ENCODE measurements at regions not wholly inside any gene's neighbourhood (a gene's known extent, or its start where the extent isn't known, plus 50 kb on each side); places are given as distances from the start of the nearest gene placed in this dataset.

DNA sequence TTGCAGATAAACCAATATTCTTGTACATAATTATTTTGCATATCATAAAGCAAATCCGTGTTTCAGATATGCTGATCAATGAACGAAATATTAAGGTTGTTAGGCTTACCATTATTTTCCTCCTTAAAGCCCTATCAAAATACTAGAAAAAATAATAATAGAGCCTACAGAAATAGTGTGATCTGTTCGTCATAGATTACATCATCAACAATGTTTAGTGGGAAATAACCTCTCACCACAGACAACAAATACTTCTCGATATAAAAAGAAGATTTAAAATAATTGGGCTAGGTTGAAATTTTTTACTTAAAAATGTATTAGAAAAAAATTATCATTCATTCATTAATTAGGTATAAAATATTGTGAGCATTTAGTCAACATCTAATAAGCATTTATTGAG, 71.0 kb upstream of the ADCY2 start (continued):
- TF ChIP-seq RARB (CRISPR knock-in tag; IDR thresholded peaks at IDR 0.05), result no peak

DNA sequence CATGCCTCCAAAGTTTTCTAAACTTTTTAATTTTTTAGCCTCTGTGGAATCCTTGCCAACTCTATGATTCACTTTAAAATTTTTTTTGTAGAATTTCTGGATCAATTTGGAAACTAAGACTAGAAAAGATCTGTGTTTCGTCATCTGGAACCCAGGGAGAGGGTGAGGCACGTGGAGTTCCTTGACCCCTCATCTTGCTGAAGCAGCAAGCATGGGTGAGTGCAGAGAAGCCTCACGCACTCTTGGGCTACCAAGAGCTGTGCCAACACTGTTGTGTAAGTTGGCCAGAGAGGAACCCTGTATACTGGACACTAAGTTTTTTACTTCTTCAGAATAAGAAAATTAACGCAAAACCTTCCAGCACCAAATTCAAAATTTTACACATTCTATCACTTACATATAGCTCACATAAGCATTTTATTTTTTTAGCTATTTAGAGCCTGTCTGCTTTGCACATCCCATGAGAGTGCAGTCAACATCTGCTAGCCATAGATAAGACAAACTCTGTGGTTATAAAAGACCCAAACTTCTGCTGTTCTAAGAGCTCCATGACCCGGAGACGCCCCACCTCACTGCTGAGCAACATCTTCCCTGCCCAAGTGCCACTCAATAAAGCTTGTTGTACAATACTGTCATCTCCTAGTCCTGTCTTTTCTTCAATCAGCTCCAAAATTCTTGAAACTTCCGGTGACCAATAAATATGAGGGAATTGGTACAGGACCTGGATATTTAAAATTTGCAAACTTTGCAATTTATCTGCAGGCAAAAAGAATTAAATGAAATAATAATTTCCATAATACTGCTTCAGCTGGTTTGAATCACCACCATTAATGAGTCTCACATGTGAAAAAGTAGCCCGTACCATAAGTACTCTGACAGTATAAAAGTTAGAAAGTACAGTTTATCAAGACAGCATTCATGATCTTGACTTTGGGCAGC, 69.7 kb upstream of the ADCY2 start:
- ChIA-PET CTCF (no interaction called here), POLR2A (no interaction called here)
- TF ChIP-seq MAFK (IDR thresholded peaks at IDR 0.05; ENCODE audit: partially characterized antibody), result peak; percentile 69
- no peak for TF ChIP-seq NR3C1 (IDR thresholded peaks at IDR 0.05)
- Histone ChIP-seq H3K27ac (no peak overlapping the region), H3K4me2 (no peak overlapping the region), H3K9me3 (no peaks in the 10 kb centered on the region), H3K4me1 (no peaks in the 10 kb centered on the region), H3K4me3 (no peak overlapping the region)
- ATAC-seq (no peak), DNase-seq (ENCODE audit: low read depth in 1 of 2, low spot score in 1 of 2) (no peak), FAIRE-seq (no peak)
- 9% methylated on average over 8 of the region's 8 CpGs for WGBS (ENCODE audit: missing lambda C conversion rate)

DNA sequence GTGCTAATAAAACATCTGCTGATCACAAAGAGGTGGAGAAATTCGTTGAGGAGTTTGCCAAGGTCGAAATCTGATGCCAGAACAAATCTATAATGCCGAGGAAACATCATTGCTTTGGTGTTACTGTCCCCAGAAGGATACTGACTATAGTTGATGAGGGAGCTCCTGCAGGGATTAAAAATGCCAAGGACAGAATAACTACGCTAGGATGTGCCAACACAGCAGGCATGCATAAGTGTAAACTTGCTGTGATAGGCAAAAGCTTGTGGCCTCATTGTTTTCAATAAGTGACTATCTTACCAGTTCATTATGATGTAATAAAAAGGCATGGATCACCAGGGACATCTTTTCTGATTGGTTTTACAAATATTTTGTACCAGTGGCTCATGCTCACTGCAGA, 66.8 kb upstream of the ADCY2 start:
- ChIA-PET POLR2A (no interaction called here), CTCF (no interaction called here)
- no peak for ATAC-seq
- FAIRE-seq, result no peak
- Histone ChIP-seq H3K4me3 (no peak overlapping the region), H3K9me3 (no peaks in the 10 kb centered on the region), H3K4me1 (no peaks in the 10 kb centered on the region), H3K4me2 (no peak overlapping the region), H3K27ac (no peak overlapping the region)
- 3% methylated on average over 4 of the region's 4 CpGs for WGBS (ENCODE audit: missing lambda C conversion rate)
- no peak for TF ChIP-seq TP53 (CRISPR knock-in tag; IDR thresholded peaks at IDR 0.05)
- no peak for TF ChIP-seq POLR2A (IDR thresholded peaks at IDR 0.05; ENCODE audit: low read length)
- TF ChIP-seq POLR2AphosphoS2 (conservative IDR thresholded peaks at IDR 0.05; ENCODE audit: low read length), result no peak
- no peak for TF ChIP-seq CBX8 (IDR thresholded peaks at IDR 0.05)
- TF ChIP-seq HOXB13 (CRISPR knock-in tag; IDR thresholded peaks at IDR 0.05; ENCODE audit: low read depth), result no peak
- TF ChIP-seq MAFK (IDR thresholded peaks at IDR 0.05; ENCODE audit: partially characterized antibody), result no peak
- TF ChIP-seq EHF (CRISPR knock-in tag; IDR thresholded peaks at IDR 0.05), result no peak
- no peak for TF ChIP-seq NFE2L2 (conservative IDR thresholded peaks at IDR 0.05; ENCODE audit: low read length)
- TF ChIP-seq ESRRA (IDR thresholded peaks at IDR 0.05; ENCODE audit: borderline replicate concordance, low read length), result no peak
- TF ChIP-seq HDAC2 (IDR thresholded peaks at IDR 0.05), result no peak
- TF ChIP-seq MAZ (IDR thresholded peaks at IDR 0.05; ENCODE audit: borderline replicate concordance, low read depth, low read length), result no peak
- no peak for TF ChIP-seq RNF2 (IDR thresholded peaks at IDR 0.05; ENCODE audit: borderline replicate concordance, low read depth)
- no peak for TF ChIP-seq BHLHE40 (IDR thresholded peaks at IDR 0.05; ENCODE audit: low read depth, low read length)
- no peak for TF ChIP-seq NR3C1 (IDR thresholded peaks at IDR 0.05)
- no peak for TF ChIP-seq EHMT2 (IDR thresholded peaks at IDR 0.05; ENCODE audit: low read depth)
- TF ChIP-seq CHD2 (IDR thresholded peaks at IDR 0.05; ENCODE audit: low read length, partially characterized antibody), result no peak
- TF ChIP-seq FOXS1 (CRISPR knock-in tag; IDR thresholded peaks at IDR 0.05), result no peak
- no peak for DNase-seq (ENCODE audit: low read depth in 1 of 2, low spot score in 1 of 2)

DNA sequence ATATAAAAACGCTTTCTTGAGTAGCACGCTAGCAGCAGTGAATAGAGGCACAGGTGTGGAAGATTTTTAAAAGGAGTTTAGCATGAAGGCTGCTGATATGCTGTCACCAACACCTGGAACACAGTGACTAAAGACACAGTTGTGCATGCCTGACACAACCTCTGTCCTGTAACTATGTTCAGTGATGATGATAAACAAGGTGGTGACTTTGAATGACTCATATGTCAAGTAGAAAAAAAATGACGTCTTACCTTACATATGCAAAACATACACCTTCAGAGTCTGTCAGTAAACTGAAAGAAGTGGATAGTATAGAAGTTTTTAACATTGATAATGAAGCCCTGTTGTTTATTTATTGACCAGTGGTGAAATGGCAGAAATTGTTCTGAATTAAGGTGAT, 66.2 kb upstream of the ADCY2 start:
- no peak for FAIRE-seq
- TF ChIP-seq HOXB13 (CRISPR knock-in tag; IDR thresholded peaks at IDR 0.05; ENCODE audit: low read depth), result no peak
- no peak for TF ChIP-seq ESRRA (IDR thresholded peaks at IDR 0.05; ENCODE audit: borderline replicate concordance, low read length)
- no peak for TF ChIP-seq GATA3 (IDR thresholded peaks at IDR 0.05; ENCODE audit: borderline replicate concordance)
- no peak for TF ChIP-seq EP300 (IDR thresholded peaks at IDR 0.05)
- no peak for TF ChIP-seq POLR2AphosphoS2 (conservative IDR thresholded peaks at IDR 0.05; ENCODE audit: low read length)
- TF ChIP-seq RNF2 (IDR thresholded peaks at IDR 0.05; ENCODE audit: borderline replicate concordance, low read depth), result no peak
- TF ChIP-seq ZNF302 (CRISPR knock-in tag; IDR thresholded peaks at IDR 0.05), result no peak
- TF ChIP-seq POLR2A (IDR thresholded peaks at IDR 0.05; ENCODE audit: low read length), result no peak
- no peak for TF ChIP-seq EHMT2 (IDR thresholded peaks at IDR 0.05; ENCODE audit: low read depth)
- TF ChIP-seq HDAC2 (IDR thresholded peaks at IDR 0.05), result no peak
- no peak for TF ChIP-seq ZSCAN20 (CRISPR knock-in tag; IDR thresholded peaks at IDR 0.05)
- TF ChIP-seq RCOR1 (IDR thresholded peaks at IDR 0.05; ENCODE audit: low read depth, low read length), result no peak
- TF ChIP-seq, protein P1, sequence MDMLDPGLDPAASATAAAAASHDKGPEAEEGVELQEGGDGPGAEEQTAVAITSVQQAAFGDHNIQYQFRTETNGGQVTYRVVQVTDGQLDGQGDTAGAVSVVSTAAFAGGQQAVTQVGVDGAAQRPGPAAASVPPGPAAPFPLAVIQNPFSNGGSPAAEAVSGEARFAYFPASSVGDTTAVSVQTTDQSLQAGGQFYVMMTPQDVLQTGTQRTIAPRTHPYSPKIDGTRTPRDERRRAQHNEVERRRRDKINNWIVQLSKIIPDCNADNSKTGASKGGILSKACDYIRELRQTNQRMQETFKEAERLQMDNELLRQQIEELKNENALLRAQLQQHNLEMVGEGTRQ (IDR thresholded peaks at IDR 0.05), result no peak
- no peak for TF ChIP-seq NR3C1 (IDR thresholded peaks at IDR 0.05)
- TF ChIP-seq, protein P2, sequence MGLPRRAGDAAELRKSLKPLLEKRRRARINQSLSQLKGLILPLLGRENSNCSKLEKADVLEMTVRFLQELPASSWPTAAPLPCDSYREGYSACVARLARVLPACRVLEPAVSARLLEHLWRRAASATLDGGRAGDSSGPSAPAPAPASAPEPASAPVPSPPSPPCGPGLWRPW (IDR thresholded peaks at IDR 0.05), result no peak
- TF ChIP-seq, protein P3, sequence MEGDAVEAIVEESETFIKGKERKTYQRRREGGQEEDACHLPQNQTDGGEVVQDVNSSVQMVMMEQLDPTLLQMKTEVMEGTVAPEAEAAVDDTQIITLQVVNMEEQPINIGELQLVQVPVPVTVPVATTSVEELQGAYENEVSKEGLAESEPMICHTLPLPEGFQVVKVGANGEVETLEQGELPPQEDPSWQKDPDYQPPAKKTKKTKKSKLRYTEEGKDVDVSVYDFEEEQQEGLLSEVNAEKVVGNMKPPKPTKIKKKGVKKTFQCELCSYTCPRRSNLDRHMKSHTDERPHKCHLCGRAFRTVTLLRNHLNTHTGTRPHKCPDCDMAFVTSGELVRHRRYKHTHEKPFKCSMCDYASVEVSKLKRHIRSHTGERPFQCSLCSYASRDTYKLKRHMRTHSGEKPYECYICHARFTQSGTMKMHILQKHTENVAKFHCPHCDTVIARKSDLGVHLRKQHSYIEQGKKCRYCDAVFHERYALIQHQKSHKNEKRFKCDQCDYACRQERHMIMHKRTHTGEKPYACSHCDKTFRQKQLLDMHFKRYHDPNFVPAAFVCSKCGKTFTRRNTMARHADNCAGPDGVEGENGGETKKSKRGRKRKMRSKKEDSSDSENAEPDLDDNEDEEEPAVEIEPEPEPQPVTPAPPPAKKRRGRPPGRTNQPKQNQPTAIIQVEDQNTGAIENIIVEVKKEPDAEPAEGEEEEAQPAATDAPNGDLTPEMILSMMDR (IDR thresholded peaks at IDR 0.05), result no peak
- no peak overlapping the region for H3K27ac ChIP-seq
- no peak for ATAC-seq
- no peak overlapping the region for H3K4me3 ChIP-seq
- DNase-seq (ENCODE audit: low read depth in 1 of 2, low spot score in 1 of 2), result no peak
- ChIA-PET POLR2A (no interaction called here), CTCF (no interaction called here)
- H3K4me1 ChIP-seq, result no peaks in the 10 kb centered on the region
- 3% methylated on average over 3 of the region's 3 CpGs for WGBS (ENCODE audit: missing lambda C conversion rate)
- no peak overlapping the region for H3K4me2 ChIP-seq
- no peaks in the 10 kb centered on the region for H3K9me3 ChIP-seq

All from A549 (cell line).